ENCODE measurements at regions not wholly inside any gene's neighbourhood (a gene's known extent, or its start where the extent isn't known, plus 50 kb on each side); places are given as distances from the start of the nearest gene placed in this dataset.

DNA sequence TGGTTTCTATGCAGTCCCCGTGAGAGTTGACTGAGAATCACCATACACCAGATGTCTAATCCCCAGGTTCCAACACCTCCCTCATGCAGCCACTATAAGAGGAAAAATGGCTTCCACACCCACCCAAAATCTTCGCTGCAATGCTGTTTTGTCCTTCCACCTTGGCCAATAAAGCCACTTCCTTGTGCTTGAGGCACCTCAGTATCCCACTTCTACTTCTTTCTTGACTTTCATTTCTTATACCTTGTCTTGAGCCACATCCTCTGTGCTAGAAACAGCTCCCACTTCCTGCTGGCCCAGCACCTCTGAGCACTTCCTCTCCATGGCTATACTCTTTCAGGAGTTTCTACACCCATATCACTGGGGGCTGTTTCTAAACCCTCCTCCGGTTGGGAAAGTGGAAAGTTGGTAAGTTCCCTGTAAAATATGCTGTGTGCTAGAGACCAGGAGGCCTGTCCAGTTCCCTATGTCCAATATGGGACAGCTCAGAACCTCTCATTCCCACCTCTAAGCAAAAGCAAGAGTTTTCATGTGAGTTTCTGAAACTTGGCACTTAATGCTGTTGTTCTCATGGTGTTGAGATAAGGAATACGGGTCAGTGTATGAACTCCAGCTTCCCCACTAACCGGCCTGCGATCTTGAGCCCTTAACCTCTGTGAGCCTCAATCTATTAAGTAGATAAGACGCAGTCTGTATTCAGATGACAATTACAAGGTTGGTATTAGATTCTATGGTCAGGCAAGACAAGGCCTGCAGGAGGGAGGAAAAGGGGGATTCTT lies 209.1 kb upstream of the ID2 start:
- TF ChIP-seq, protein P1, sequence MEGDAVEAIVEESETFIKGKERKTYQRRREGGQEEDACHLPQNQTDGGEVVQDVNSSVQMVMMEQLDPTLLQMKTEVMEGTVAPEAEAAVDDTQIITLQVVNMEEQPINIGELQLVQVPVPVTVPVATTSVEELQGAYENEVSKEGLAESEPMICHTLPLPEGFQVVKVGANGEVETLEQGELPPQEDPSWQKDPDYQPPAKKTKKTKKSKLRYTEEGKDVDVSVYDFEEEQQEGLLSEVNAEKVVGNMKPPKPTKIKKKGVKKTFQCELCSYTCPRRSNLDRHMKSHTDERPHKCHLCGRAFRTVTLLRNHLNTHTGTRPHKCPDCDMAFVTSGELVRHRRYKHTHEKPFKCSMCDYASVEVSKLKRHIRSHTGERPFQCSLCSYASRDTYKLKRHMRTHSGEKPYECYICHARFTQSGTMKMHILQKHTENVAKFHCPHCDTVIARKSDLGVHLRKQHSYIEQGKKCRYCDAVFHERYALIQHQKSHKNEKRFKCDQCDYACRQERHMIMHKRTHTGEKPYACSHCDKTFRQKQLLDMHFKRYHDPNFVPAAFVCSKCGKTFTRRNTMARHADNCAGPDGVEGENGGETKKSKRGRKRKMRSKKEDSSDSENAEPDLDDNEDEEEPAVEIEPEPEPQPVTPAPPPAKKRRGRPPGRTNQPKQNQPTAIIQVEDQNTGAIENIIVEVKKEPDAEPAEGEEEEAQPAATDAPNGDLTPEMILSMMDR (IDR thresholded peaks at IDR 0.05): no peak
- TF ChIP-seq EZH2phosphoT487 (IDR thresholded peaks at IDR 0.05) (no peak), EZH2 (IDR thresholded peaks at IDR 0.05) (no peak)
